HG03196 (cell line): ENCODE measurements at regions not wholly inside any gene's neighbourhood (a gene's known extent, or its start where the extent isn't known, plus 50 kb on each side); places are given as distances from the start of the nearest gene placed in this dataset.

Experiments used
- ATAC-seq: cut with Tn5 transposase; IDR thresholded peaks from one replicate; pipeline ENCODE4 v1.9.1; 2021; ENCODE audit not compliant: unreplicated experiment

DNA sequence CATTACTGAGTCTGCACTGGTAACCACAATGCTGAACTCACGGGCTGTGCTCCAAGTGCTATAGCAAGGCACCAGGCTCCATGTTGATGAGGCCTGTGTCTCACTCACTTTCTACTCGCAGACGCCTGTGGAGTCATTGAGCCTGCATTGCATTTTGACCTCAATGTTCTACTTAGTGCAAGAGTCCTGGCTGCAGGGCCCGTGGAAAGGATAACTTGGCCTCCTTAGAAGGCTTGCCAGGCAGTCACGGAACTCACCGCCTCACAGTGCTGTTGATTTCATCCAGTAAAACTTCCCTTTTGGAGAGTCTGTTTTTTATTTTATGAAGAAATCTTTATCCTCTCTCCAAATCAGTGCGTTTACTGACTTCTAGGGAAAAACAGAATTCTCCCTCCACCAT, 290.4 kb downstream of the RNF144A start:
- ATAC-seq = no peak

DNA sequence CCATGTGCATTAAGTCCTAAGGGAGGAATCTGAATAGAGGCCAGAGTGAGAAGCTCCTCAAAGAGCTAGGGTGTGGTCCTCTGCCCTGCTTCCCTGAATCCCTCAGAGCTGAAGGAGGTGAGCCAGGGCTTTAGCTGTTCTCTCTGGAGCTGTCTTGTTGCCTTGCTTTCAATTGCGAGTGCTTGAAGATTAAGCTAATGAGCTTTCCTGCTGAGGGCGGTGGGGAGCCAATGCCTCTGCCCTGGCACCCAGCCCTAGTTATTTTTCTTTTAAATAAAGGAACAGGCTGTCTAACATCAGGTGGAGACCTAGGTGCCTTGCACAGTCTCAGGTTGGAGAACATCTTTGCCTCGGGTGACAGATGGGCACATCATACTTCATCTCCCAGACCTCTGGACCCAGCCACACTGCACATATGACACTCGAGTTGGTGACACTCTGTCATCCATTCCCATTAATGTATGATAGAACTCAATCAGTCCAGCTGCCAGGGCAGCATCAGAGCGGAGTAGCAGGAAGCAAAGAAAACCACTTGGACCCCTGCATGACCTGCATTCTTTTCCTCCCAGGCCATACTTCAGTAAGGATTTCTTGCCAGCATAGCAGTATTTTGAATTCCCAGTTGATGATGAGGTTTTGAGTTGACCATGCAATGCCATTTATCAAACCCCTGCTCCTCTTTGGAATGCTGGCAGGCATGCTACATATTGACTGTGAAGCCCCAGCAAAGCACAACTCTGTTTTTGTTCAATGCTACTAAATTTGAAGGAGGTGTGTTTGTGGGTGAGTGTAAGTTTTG, 292.7 kb downstream of the RNF144A start:
- ATAC-seq = no peak

DNA sequence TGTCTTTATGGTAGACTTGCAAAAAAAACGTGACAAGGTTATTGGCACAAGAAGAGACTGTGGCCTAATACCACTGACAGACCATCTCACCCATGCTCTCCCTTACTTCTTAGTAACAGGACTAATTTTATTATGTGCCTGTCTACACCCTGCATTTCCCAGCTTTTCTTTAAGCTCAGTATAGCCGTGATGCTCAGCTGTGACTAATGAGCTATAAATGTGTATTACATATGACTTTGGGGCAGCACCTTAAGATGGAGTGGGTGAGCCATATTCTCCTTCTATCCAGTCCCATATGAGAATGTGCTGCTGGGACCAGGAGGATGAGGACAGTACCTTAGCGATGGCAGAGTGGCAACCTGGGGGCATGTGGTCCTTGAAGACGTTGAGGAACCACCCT, 293.5 kb downstream of the RNF144A start:
- no peak for ATAC-seq

DNA sequence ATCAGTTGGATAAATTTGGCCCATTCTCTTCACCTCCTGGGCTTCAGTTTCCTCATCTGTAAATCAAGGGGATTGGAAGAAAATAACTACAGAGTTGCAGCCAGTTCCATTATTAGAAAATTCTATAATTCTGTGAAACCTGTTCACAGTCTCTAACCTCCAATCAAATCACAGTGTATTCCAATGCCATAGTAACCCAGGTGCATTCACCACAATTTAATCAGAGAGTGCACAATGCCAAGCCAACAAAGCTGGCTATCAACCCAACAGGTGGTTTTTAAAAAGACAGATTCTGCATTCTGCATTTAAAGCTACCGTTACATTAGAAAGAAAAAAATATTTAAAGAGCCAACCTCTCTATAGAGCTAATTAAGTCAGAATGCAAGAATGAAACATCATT, 308.6 kb downstream of the RNF144A start:
- ATAC-seq = no peak

DNA sequence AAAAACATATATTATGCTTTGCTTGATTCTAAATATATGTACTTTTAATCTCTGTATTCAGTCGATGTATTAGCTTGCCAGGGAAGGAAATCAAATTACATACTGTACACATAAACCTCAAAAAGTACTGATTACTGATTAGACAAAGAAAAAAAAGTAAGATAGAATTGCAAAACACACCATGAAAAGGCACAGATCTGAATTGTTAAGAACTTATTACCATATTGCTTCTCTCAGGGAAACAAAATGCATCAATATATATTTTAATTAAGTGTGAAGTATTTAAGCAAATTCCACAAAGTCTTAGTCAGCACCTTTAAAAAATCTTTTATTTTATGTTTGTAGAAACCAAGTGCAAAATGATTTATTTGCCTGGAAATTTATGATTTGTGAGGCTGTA, 309.3 kb downstream of the RNF144A start:
- ATAC-seq = no peak

DNA sequence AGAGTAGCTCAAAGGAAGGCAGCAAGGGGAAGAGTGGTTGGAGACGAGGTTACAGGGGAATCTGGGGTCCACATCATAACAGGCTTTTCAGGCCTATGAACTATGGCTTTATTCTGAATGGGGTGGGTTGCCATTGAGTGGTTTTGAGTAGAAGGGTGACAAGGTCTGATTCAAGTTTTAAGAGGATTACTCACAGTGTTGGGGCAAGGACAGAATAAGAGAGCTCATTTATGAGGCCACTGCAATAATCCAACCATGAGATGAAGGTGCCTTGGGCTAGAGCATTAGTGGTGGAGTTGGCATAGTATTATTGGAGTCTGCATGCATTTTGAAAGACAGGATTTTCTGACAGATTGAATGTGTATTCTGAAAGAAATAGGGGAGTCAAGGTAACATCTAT, 315.9 kb downstream of the RNF144A start:
- ATAC-seq = no peak

DNA sequence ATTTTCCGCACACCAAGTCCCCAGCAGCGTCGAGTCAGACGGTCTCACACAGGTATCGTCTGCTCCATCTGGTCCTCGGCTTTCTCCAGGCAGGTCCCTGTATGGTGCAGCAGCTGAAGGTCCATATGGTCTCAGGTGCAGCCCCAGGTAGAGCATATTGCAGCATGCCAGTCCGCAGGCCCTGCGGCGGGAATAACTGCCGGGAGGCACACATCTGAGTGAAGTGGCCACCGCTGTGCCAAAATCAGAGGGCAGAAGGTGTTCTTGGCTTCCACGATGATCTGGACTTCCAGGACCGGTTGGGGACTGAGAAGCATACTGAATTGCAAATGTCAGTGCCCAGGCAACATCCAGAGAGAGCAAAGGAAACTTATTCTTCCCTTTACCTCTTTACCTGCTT, 320.3 kb downstream of the RNF144A start:
- no peak for ATAC-seq

DNA sequence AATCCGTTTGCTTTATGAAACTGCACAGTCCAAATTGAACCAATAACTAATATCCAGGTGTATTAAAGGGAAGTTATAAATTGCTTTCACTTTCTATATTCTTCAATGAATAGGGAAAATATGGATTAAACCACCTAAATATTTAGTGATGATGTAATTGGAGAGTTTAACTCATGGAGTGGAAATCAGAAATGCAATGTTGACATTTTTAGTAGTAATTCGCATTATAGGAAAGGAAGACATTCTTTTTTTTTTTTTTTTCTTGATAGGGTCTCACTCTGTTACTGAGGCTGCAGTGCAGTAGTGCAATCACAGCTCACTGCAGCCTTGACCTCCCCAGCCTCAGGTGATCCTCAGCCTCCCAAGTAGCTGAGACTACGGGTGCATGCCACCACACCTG, 321.9 kb downstream of the RNF144A start:
- ATAC-seq = no peak

DNA sequence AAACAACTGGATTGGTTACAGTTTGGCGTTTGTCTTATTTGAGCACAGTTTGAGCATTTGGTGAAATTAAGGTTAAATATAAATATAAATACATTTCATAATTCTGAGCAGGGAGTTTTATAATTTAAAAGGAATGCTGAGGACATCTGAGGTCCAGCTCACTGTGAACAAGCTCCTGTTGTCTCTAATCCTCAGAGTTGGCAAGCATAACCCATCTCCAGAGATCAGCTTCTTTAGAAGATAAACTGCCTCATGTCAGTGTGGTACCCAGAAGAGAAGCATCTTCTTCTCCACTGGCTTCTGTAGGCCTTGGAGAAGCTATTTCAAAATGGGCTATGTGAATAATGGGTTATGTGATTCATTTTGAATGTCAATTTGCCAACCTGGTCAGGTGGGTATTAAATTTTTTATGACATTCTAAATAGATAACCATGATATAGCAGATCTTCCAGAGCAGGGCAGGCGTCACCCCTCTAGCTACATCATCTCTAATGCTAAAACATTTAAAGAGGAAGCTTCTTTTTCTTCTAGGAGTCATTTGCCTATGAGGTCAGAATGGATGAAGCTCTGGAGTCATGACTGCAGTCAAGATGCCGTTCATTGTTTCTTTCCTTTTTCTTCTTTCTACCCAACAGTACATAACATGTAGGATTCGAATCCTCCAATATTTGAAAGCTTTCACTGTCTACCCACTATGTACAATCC, 324.0 kb downstream of the RNF144A start:
- no peak for ATAC-seq

DNA sequence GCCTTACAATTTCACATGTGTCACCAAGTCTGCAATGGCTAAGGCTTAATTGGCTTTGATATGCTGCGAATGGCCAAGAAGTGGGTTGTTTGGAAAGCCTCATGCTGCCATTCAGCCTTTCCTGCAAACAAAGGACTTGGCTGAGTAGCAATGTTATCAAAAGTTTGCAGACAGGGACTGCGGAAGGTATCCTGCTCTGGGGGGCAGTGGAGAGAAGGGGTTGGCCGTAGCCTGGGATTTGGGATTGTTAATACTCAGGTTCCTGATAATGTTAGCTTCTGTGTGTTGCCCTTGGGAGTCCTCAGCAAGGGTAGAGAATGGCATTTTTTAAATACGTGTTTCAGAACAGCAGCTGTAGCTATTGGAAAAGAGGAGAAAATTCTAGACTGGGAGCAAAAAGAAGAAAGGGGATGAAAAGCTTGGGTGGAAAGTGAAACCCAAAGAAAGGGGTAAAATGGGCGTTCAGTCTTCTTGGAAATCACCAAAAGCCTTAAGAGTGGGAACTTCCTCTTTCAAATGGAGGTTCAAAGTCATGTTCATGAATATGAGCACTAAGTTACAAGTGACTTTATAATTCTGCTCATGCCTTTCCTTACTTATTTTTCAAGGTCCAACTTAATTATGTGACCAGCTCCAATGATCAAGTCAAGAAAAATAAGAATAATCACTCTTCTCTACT, 325.1 kb downstream of the RNF144A start:
- no peak for ATAC-seq

DNA sequence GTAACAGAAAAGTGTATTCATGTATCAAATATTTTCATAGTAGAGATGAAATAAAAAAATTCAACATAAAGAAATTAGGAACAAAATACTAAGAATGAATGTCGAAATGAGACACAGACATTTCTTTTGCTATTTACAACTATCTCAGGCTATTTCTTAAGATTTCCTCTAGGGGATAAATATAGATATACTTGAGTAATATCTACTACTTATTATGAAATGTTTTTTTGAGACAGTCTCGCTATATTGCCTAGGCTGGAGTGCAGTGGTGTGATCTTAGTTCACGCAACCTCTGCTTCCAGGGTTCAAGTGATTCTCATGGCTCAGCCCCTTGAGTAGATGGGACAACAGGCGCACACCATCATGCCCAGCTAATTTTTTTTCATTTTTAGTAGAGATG, 326.1 kb downstream of the RNF144A start:
- no peak for ATAC-seq

DNA sequence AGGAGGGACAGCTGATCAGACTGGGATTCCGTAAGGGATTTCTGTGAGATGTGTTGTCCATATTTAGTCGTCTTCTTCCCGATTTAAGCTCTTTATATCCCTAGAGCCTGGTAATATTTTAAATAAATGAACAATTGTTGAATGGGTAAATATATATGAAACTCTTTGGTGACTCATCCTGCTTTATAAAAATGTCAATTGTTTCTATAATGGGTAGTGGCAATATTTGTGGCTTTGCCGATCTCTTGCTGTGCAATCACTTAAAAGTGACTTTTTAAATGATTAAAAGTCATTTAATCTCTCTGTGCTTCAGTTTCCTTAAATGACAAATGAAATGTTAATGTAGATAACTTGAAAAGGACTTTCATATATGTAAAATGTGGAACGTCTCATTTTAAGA, 339.2 kb downstream of the RNF144A start:
- no peak for ATAC-seq

DNA sequence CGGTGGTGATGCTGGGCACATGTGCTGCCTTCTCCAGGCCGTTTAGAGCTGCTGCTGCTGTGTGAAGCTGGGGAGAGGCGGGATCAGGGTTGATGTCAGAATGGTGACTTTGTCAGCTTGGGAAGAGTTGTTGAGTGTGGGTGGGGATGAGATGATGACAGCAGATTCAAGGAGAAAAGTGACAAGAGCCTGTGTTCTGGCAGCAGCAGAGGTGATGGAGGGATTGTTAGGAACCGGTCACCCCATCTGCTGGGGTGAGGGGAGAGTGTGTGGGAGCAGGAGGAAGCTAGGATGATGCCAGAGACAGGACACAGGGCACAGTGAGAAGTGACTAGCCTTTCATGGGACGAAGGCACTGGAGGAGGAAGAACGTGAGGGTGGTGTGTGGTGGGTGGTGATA, 345.5 kb downstream of the RNF144A start:
- ATAC-seq = no peak

DNA sequence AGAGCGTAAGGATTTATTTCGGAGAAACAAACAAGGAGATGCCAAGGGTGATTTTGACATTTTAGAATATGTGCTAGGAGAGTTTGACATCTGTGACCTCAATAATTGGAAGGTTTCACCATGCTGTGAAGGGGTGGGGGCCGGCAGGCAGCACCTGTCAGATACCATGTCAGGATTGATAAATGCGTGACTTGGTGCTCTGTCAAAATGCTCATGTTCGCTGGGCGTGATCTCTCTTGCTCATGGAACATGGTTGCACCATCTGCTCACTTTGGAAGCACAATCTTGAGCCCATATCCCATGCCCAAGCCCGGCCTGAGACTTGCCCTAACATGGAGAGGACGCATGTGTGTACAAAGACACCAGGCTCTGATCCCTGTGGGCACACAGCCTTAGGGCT, 347.6 kb downstream of the RNF144A start:
- ATAC-seq = no peak

DNA sequence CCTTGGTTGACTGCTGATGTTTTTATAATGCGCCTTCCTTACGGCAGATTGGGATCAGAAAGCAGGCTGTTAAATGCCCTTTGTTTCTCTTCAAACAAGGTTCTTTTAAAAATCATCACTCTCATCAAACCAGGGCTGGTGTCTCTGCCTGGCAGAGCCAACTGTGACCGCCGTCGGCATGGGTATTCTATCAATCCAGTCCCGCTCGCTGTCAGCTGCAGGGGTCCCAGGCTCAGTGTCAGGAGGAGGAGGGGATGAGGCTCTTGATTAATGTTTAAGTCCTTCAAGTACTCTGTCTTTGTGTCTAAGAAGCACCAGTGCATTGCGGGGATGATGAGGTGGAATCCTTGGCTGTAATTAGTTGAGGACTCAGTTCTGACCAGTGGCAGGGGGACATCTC, 348.1 kb downstream of the RNF144A start:
- ATAC-seq = no peak

DNA sequence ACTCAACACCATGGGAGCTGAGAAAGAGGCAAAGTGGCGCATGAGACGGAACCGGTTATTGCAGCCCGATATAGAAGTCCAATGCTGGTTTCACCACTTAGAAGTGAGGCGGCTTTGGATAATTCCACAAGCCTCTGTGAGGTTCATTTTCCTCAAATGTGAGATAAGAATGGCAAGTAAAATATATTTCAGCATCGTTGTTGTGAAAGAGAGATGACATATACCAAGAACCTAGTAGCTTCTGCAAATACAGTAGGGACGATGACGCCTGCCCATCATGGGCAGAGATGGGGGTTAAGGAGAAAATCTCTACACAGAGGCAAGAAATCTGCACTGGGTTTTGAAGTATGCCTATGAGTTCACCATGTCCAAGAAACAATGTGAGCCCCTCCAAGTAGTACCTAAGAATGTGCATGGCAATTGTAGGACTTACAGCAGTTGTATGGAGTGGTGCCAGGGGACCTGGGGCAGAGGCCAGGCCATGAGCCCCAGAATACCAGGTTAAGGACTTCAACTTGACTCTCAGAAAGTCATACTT, 352.0 kb downstream of the RNF144A start:
- ATAC-seq = no peak

DNA sequence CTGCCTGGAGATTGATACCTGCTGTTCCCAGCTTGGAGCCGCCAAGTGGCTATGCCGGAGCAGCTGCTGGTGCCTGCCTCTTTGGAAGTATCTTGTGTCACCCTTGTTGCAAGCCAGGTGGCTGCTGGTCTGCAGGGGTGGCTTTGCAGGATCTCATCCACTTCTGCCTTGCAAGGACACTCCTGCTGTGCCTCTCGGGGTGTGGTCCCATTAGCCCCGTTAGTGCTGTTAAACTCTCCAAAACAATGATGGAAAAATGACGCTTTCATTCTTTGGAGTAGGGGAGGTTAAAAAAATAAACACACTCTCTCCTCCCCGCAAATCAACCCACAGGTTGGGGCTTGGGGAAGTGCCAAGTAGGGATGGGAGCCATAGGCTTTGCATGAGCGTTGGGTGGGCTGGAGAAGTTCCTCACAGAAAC, 352.8 kb downstream of the RNF144A start:
- ATAC-seq = no peak

DNA sequence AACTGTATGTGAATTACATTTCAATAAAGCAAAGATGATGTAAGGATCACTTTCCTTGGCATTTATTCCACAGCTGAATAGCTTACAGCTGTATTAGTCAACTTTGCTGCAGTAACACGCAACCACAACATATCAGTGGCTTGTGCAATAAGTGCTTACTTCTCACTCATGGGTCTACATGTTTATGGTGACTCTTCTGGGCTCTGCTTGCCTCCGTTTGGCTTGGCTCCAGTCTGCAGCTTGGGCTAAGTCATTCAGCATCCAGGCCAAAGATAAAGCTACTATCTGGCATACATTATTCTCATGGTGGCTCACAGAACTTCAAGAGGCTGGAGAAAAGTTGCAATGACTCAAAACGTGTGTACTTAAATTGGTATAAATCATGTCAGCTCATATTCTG, 355.0 kb downstream of the RNF144A start:
- no peak for ATAC-seq

DNA sequence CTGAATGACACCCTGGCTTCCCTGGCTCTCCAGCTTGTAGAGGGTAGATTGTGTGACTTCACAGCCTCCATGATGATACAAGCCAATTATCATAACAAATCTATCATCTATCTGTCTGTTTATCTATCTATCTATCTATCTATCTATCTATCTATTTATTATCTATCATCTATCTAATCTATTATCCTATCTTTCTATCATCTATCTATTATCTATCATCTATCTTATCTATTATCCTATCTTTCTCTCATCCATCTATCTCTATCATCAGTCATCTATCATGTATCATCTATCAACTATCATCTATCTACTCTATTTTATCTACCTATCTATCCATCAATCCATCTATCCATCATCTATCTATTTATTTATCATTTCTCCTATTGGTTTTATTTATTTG, 361.8 kb downstream of the RNF144A start:
- no peak for ATAC-seq

DNA sequence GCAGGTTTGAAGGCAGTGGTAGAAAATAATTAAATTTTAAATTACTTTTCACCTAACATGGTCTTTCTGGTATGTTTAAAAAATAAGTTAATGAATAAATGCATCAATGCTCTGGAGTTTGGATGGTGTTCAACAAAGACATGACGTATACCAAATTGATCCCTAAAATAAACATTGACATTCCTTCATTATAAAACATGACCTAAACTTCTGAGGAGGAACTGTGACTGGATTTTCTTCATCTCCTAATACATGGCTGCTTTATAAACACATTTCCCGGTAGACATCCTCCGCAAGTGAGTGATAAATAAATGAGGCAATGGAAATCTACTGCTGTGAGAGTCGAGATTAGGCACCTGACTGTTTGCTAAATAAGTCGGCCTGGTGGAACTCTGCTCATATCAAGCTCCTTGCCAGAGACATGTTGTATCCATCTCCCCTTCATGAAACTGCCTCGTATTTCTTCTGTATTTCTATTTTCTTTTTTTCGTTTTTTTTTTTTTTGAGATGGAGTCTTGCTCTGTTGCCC, 362.3 kb downstream of the RNF144A start:
- no peak for ATAC-seq

DNA sequence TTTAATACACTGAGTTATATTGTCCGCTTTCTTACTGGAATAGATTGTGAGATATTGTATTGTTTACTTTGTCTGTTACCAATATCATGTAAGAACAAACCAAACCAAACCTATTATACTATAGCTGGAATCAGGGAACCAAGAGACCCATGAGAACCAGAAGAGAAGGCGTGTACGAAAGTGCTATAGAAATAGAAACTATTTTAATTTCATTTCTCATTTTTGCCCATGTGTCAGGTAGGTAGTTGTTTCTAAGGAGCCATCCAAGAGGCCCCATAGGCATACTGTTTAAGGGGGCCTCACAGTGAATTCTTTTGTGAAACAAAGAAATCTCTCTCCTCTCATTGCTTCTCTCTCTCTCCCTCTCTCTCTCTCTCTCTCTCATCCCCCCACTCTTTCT, 363.6 kb downstream of the RNF144A start:
- peak; percentile 48 for ATAC-seq
